ENCODE measurements at regions not wholly inside any gene's neighbourhood (a gene's known extent, or its start where the extent isn't known, plus 50 kb on each side); places are given as distances from the start of the nearest gene placed in this dataset.

DNA sequence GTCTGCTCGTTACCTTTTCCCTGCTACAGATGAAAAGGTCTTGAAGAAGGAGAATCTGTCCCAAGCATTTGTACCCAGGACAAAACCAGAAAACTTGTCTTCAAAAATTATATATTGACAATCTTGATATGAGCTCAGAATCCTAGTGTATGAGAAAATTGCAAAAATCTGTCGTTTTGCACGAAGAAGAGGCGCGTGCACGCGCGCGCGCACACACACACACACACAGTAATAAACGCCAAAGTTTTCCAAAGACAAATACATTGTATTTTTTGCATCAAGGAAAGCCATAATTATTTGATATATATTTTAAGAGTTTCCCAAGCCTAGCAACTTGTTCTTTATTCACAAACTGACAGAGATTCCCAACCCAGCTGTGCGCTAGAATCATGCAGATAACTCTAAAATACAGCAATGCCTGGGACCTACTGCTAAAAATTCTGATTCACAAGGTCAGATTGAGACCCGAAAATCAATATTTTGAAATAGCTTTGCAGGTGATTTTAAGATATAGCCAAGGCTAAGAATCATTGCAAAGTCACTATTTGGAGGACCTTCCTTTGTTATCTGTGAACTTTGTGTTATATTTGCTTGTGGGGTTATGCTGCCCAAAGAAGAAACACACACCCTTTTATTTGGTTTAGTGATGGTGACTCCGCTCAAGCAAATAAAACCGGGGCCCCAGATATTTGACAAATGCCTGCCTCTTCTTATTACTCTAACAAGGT lies 1287.7 kb upstream of the CDH6 start:
- H4K20me1 ChIP-seq (replicated peaks; ENCODE audit: control insufficient read depth, extremely low read depth, insufficient read depth, low read length), result no peaks in the 10 kb centered on the region
- H3K27me3 ChIP-seq (ENCODE audit: control insufficient read depth in 2 of 2, insufficient read depth in 2 of 2, low read length in 2 of 2), result no peaks in the 10 kb centered on the region
- POLR2A ChIA-PET, result no interaction called here
- H3K36me3 ChIP-seq (ENCODE audit: control insufficient read depth in 2 of 2, extremely low read depth in 1 of 2, insufficient read depth in 2 of 2, low read length in 2 of 2), result no peaks in the 10 kb centered on the region
- TF ChIP-seq, protein P1, sequence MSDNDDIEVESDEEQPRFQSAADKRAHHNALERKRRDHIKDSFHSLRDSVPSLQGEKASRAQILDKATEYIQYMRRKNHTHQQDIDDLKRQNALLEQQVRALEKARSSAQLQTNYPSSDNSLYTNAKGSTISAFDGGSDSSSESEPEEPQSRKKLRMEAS (IDR thresholded peaks at IDR 0.05; ENCODE audit: insufficient read depth, insufficient read length), result no peak
- no peak for TF ChIP-seq MYC (IDR thresholded peaks at IDR 0.05; ENCODE audit: low read depth, low read length)
- TF ChIP-seq, protein P2, sequence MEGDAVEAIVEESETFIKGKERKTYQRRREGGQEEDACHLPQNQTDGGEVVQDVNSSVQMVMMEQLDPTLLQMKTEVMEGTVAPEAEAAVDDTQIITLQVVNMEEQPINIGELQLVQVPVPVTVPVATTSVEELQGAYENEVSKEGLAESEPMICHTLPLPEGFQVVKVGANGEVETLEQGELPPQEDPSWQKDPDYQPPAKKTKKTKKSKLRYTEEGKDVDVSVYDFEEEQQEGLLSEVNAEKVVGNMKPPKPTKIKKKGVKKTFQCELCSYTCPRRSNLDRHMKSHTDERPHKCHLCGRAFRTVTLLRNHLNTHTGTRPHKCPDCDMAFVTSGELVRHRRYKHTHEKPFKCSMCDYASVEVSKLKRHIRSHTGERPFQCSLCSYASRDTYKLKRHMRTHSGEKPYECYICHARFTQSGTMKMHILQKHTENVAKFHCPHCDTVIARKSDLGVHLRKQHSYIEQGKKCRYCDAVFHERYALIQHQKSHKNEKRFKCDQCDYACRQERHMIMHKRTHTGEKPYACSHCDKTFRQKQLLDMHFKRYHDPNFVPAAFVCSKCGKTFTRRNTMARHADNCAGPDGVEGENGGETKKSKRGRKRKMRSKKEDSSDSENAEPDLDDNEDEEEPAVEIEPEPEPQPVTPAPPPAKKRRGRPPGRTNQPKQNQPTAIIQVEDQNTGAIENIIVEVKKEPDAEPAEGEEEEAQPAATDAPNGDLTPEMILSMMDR (IDR thresholded peaks at IDR 0.05; ENCODE audit: extremely low read depth in 1 of 2, insufficient read depth in 1 of 2, low read depth in 1 of 2, low read length in 2 of 2), result no peak
- no peak for TF ChIP-seq GATA2 (IDR thresholded peaks at IDR 0.05; ENCODE audit: insufficient read depth, insufficient read length, low read depth, low read length)
- TF ChIP-seq FOS (IDR thresholded peaks at IDR 0.05; ENCODE audit: borderline replicate concordance, insufficient read depth, low read length), result no peak
- no peak for TF ChIP-seq JUN (IDR thresholded peaks at IDR 0.05; ENCODE audit: borderline replicate concordance, insufficient read depth, insufficient read length, low read depth)
- TF ChIP-seq POLR2A (IDR thresholded peaks at IDR 0.05; ENCODE audit: low read depth, low read length), result no peak
- no peak for TF ChIP-seq EZH2 (IDR thresholded peaks at IDR 0.05; ENCODE audit: borderline replicate concordance, low read depth, low read length, severe bottlenecking)
- TF ChIP-seq POLR2AphosphoS5 (IDR thresholded peaks at IDR 0.05; ENCODE audit: insufficient read depth, low read depth, low read length), result no peak
- no TSS peak for BruUV-seq (replicated peaks)
- H3K79me2 ChIP-seq (ENCODE audit: control insufficient read depth, insufficient read depth, low read length), result no peaks in the 10 kb centered on the region
- no peaks in the 10 kb centered on the region for H3K9me1 ChIP-seq (replicated peaks; ENCODE audit: control insufficient read depth, extremely low read depth, insufficient read depth, low read length)
- FAIRE-seq (no peak), DNase-seq (ENCODE audit: low read depth, low spot score) (no peak)
- CTCF ChIA-PET, result no interaction called here
- H2AFZ ChIP-seq (ENCODE audit: low read depth, low read length), result no peak overlapping the region
- H3K9me3 ChIP-seq (replicated peaks; ENCODE audit: control insufficient read depth, insufficient read depth, low read length), result peaks cover 3% of the 10 kb centered on the region
- no peak overlapping the region for H3K4me3 ChIP-seq (replicated peaks in 1 of 3; ENCODE audit: insufficient read depth in 1 of 3, low read depth in 1 of 3, low read length in 3 of 3)
- no peak overlapping the region for H3K27ac ChIP-seq (ENCODE audit: insufficient read depth, low read depth, low read length)
- intact Hi-C loops (cut with micrococcal nuclease) (no loop called here), dilution Hi-C loops (cut with MboI; ENCODE audit: extremely low pct_ligation_motif_present, low sequenced_read_pairs) (no loop called here)
- H3K9ac ChIP-seq (replicated peaks; ENCODE audit: extremely low read depth, insufficient read depth, low read length), result no peak overlapping the region
- H3K4me2 ChIP-seq (ENCODE audit: insufficient read depth, low read length), result no peak overlapping the region
- no peaks in the 10 kb centered on the region for H3K4me1 ChIP-seq (ENCODE audit: control insufficient read depth, extremely low read depth, insufficient read depth, low read length)

Data from endothelial cell of umbilical vein (primary cell).